LNCaP clone FGC (cell line): ENCODE measurements at regions not wholly inside any gene's neighbourhood (a gene's known extent, or its start where the extent isn't known, plus 50 kb on each side); places are given as distances from the start of the nearest gene placed in this dataset.

Experiments used
- DNase-seq: peaks from one replicate; pipeline ENCODE4 v3.0.0-alpha.2; 2011; ENCODE audit warnings: low read depth
- H3K4me3 ChIP-seq: 2 replicates; pipeline ENCODE4 v1.5.1; 2011; ENCODE audit warnings: mild to moderate bottlenecking, low read depth, low read length, control low read depth
- TF ChIP-seq, protein P1 (sequence below): IDR thresholded peaks from 2 replicates; pipeline ENCODE4 v1.5.1; 2012; ENCODE audit warnings: mild to moderate bottlenecking; ENCODE audit not compliant: control insufficient read depth, insufficient read depth; ENCODE audit errors: extremely low read depth

DNA sequence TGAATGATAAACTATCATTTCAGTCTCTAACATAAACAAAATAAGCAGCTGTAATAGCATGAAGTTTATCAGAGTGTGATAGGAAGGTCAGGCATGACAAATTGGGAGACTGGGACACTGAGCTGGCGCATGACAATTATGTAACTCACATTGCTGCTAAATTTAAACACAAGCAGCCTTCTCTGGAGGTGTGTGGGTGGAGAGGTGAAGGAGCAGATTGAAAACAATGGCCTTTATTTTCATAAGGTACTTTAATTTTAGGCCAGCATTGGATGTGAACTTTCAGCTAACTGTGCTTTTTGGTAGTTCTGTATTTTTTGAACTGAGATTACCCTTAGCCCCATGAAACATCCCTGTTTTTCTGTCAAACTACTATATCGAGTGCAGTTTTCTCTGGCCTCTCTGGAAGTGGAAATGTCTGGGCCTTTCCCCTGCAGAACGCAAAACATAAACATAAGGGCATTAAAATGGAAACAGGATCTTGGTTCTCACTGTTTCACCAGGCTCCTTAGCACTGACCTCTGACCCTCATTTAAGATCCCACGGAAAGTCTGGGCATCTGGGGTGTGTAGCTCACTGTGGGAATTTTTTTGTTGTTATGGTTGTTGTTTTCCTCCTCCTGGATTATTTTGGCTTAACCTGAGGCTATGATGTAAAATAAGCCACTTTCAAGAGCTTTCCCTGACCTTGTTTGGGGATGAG is 160.1 kb upstream of the DPH6 start:
- H3K4me3 ChIP-seq, result no peak overlapping the region
- TF ChIP-seq, protein P1, sequence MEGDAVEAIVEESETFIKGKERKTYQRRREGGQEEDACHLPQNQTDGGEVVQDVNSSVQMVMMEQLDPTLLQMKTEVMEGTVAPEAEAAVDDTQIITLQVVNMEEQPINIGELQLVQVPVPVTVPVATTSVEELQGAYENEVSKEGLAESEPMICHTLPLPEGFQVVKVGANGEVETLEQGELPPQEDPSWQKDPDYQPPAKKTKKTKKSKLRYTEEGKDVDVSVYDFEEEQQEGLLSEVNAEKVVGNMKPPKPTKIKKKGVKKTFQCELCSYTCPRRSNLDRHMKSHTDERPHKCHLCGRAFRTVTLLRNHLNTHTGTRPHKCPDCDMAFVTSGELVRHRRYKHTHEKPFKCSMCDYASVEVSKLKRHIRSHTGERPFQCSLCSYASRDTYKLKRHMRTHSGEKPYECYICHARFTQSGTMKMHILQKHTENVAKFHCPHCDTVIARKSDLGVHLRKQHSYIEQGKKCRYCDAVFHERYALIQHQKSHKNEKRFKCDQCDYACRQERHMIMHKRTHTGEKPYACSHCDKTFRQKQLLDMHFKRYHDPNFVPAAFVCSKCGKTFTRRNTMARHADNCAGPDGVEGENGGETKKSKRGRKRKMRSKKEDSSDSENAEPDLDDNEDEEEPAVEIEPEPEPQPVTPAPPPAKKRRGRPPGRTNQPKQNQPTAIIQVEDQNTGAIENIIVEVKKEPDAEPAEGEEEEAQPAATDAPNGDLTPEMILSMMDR, result no peak
- no peak for DNase-seq

DNA sequence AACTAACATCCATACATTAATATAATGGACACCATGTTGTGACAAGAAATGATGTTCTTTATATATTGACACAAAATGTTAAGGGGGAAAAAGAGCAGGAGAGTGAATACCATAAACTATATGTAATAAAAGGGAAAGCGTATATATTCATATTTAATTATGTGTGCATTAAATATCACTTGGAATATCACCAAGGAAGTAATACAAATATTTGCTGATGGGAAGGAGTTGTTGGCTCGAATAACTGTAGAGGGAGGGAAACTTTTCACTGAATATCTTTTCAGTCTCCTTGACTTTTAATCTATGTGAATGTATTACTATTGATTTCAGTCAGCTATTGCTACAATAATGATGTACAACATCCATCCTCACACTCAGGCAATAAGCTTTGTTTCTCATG is 167.0 kb upstream of the DPH6 start:
- DNase-seq, result no peak
- TF ChIP-seq, protein P1, result no peak
- H3K4me3 ChIP-seq, result no peak overlapping the region

GRCh38 chr15:35713733-35714132 is 167.8 kb upstream of the DPH6 start:
- no peak overlapping the region for H3K4me3 ChIP-seq
- no peak for DNase-seq
- TF ChIP-seq, protein P1, result no peak

DNA sequence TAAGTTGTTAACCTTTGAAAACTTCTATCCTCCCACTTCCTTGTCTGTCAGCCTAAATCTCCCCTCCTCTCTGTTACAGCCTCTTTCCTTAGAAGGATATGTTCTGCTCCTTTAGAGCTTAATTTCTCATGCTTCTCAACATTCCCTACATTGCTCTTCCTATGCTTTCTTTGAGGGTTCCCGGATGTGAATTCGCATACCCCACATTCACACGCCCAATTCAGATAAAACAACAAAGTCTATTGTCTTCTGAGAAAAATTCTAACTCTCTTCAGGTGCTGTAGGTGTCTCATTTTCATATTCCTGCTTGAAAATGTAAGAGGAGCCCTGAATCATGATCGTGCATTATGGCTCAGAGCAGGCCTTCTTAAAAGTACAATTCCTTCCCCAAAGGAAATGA is 171.8 kb upstream of the DPH6 start:
- DNase-seq, result no peak
- H3K4me3 ChIP-seq, result no peak overlapping the region
- TF ChIP-seq, protein P1, result no peak

DNA sequence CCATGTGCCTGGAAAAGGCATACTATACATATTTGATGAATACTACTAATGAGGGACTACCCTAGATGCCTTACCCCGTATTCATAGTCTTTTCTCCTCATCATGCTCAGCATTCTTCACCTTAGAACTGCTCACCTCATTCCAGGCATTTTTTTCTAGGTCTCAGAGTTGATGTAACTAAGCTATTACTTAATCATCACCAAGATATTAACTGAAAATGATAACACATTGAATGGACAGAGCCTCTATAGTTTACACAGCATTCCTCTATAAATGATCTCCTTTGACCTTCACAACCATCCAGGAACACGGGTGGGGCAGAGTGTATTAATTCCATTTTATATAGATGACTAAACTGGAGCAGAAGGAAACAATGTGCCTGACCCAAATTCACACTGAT is 174.1 kb upstream of the DPH6 start:
- no peak for DNase-seq
- H3K4me3 ChIP-seq, result no peak overlapping the region
- TF ChIP-seq, protein P1, result no peak

- DNase-seq, result no peak
- no peak overlapping the region for H3K4me3 ChIP-seq
- TF ChIP-seq, protein P1, result no peak
Measured at GRCh38 chr15:35720984-35721383, 175.0 kb upstream of the DPH6 start.

- no peak for DNase-seq
- TF ChIP-seq, protein P1, result no peak
- no peak overlapping the region for H3K4me3 ChIP-seq
Measured at GRCh38 chr15:35721751-35722150, 175.8 kb upstream of the DPH6 start.
